ENCODE measurements at regions not wholly inside any gene's neighbourhood (a gene's known extent, or its start where the extent isn't known, plus 50 kb on each side); places are given as distances from the start of the nearest gene placed in this dataset.

- TF ChIP-seq CTCF (IDR thresholded peaks at IDR 0.05) = no peak
- no peak for TF ChIP-seq POLR2AphosphoS5 (IDR thresholded peaks at IDR 0.05)
- no peak for TF ChIP-seq POLR2A (IDR thresholded peaks at IDR 0.05)
- TF ChIP-seq EP300 (IDR thresholded peaks at IDR 0.05; ENCODE audit: low read depth) = no peak
- no peaks in the 10 kb centered on the region for H3K27me3 ChIP-seq
- no peaks in the 10 kb centered on the region for H3K36me3 ChIP-seq
- no peaks in the 10 kb centered on the region for H3K9me3 ChIP-seq
- no peak overlapping the region for H3K27ac ChIP-seq
- no peak overlapping the region for H3K4me3 ChIP-seq
- intact Hi-C loops (cut with DNase I; ENCODE audit: low total_unique reads) (no loop called here), in situ Hi-C loops (cut with MboI; ENCODE audit: low pct_ligation_motif_present in 1 of 4, low pct_unique_long_range_greater_than_20kb in 1 of 4, low sequenced_read_pairs in 3 of 4) (no loop called here)
- H3K4me1 ChIP-seq = peaks cover 0 to 4% (median 3%) of the 10 kb centered on the region in 4 donors
- WGBS, 2 donors (ENCODE audit: low coverage in 1 of 2) = 95% methylated on average over 10 of the region's 10 CpGs; no CpG with 5 or more reads in 1 of the 2 donors
- DNase-seq = no peak
Observed at GRCh38 chr7:106370542-106370941, 85.8 kb upstream of the NAMPT start.

GRCh38 chr7:106369816-106370215, 85.0 kb upstream of the NAMPT start:
- Histone ChIP-seq H3K27me3 (no peaks in the 10 kb centered on the region), H3K4me3 (no peak overlapping the region), H3K27ac (no peak overlapping the region), H3K4me1 (peaks cover 0 to 10% (median 7%) of the 10 kb centered on the region in 4 donors), H3K36me3 (no peaks in the 10 kb centered on the region), H3K9me3 (no peaks in the 10 kb centered on the region)
- TF ChIP-seq CTCF (IDR thresholded peaks at IDR 0.05) (no peak), EP300 (IDR thresholded peaks at IDR 0.05; ENCODE audit: low read depth) (no peak), POLR2AphosphoS5 (IDR thresholded peaks at IDR 0.05) (no peak), POLR2A (IDR thresholded peaks at IDR 0.05) (no peak)
- 75 to 88% methylated on average over 2 of the region's 2 CpGs for WGBS, 2 donors (ENCODE audit: low coverage in 1 of 2)
- in situ Hi-C loops (cut with MboI; ENCODE audit: low pct_ligation_motif_present in 1 of 4, low pct_unique_long_range_greater_than_20kb in 1 of 4, low sequenced_read_pairs in 3 of 4) = no loop called here
- intact Hi-C loops (cut with DNase I; ENCODE audit: low total_unique reads) = no loop called here
- no peak for DNase-seq

GRCh38 chr7:106369352-106369751, 84.6 kb upstream of the NAMPT start:
- Histone ChIP-seq H3K27ac (no peak overlapping the region), H3K9me3 (no peaks in the 10 kb centered on the region), H3K4me3 (no peak overlapping the region), H3K4me1 (peaks cover 0 to 10% (median 7%) of the 10 kb centered on the region in 4 donors), H3K36me3 (no peaks in the 10 kb centered on the region), H3K27me3 (no peaks in the 10 kb centered on the region)
- TF ChIP-seq CTCF (IDR thresholded peaks at IDR 0.05) (no peak), POLR2A (IDR thresholded peaks at IDR 0.05) (no peak), EP300 (IDR thresholded peaks at IDR 0.05; ENCODE audit: low read depth) (no peak), POLR2AphosphoS5 (IDR thresholded peaks at IDR 0.05) (no peak)
- WGBS, 2 donors (ENCODE audit: low coverage in 1 of 2) = 74% methylated on average over 3 of the region's 3 CpGs; no CpG with 5 or more reads in 1 of the 2 donors
- intact Hi-C loops (cut with DNase I; ENCODE audit: low total_unique reads) = no loop called here
- in situ Hi-C loops (cut with MboI; ENCODE audit: low pct_ligation_motif_present in 1 of 4, low pct_unique_long_range_greater_than_20kb in 1 of 4, low sequenced_read_pairs in 3 of 4) = no loop called here
- no peak for DNase-seq

- Histone ChIP-seq H3K9me3 (no peaks in the 10 kb centered on the region), H3K27ac (no peak overlapping the region), H3K27me3 (no peaks in the 10 kb centered on the region), H3K4me3 (no peak overlapping the region), H3K4me1 (peaks cover 0 to 10% (median 7%) of the 10 kb centered on the region in 4 donors), H3K36me3 (no peaks in the 10 kb centered on the region)
- WGBS, 2 donors (ENCODE audit: low coverage in 1 of 2) = 100% methylated on average over 3 of the region's 3 CpGs; no CpG with 5 or more reads in 1 of the 2 donors
- DNase-seq = no peak
- intact Hi-C loops (cut with DNase I; ENCODE audit: low total_unique reads) (no loop called here), in situ Hi-C loops (cut with MboI; ENCODE audit: low pct_ligation_motif_present in 1 of 4, low pct_unique_long_range_greater_than_20kb in 1 of 4, low sequenced_read_pairs in 3 of 4) (no loop called here)
- TF ChIP-seq CTCF (IDR thresholded peaks at IDR 0.05) (no peak), POLR2A (IDR thresholded peaks at IDR 0.05) (no peak), EP300 (IDR thresholded peaks at IDR 0.05; ENCODE audit: low read depth) (no peak), POLR2AphosphoS5 (IDR thresholded peaks at IDR 0.05) (no peak)
Observed at GRCh38 chr7:106367664-106368063, 82.9 kb upstream of the NAMPT start.
